Ovary (tissue), 7 donors: ENCODE measurements at regions not wholly inside any gene's neighbourhood (a gene's known extent, or its start where the extent isn't known, plus 50 kb on each side); places are given as distances from the start of the nearest gene placed in this dataset.
"Not testable (repeated sequence)": the region's sequence is repeated elsewhere in the genome, so short reads cannot be mapped to it uniquely, and the experiment has no call there.

Experiments
- DNase-seq, 5 donors: peaks; one replicate each; pipeline ENCODE4 v3.0.0-alpha.2; 2019 to 2020
- H3K27ac ChIP-seq, 2 donors: fragments of 200-600 bp; one replicate each; pipeline versions ENCODE4 v1.5.1 to v1.8.0; 2019 to 2022
- H3K27me3 ChIP-seq: fragments of 200-600 bp; one replicate; pipeline ENCODE4 v1.8.0; 2022
- H3K36me3 ChIP-seq: fragments of 200-600 bp; sonication (generic); one replicate; pipeline ENCODE4 v1.5.1; 2019
- H3K4me1 ChIP-seq: one replicate; pipeline ENCODE4 v1.8.1; 2013; ENCODE audit warnings: mild to moderate bottlenecking, moderate library complexity; ENCODE audit not compliant: insufficient read depth
- H3K4me3 ChIP-seq: fragments of 200-600 bp; sonication (generic); one replicate; pipeline ENCODE4 v1.5.1; 2017
- H3K9me3 ChIP-seq, 2 donors: fragments of 200-600 bp in 1 of 2; sonication (generic) in 1 of 2; one replicate each; pipeline versions ENCODE4 v1.5.1 to v1.8.1; 2013 to 2019; ENCODE audit warnings: mild to moderate bottlenecking in 1 of 2, moderate library complexity in 1 of 2
- EP300 ChIP-seq: sonication (generic); formaldehyde crosslinking; IDR thresholded peaks from one replicate; pipeline ENCODE4 v1.6.1; 2017; ENCODE audit warnings: antibody characterized with exemption
- POLR2A ChIP-seq: fragments of 450-650 bp; IDR thresholded peaks from one replicate; pipeline ENCODE4 v1.6.1; 2017; ENCODE audit warnings: antibody characterized with exemption, mild to moderate bottlenecking, moderate library complexity
- WGBS, 3 donors: extraction: QIAGEN DNeasy Blood & Tissue Kit in 1 of 3; methylation state at CpG; one replicate each; pipeline versions ENCODE4 v1.1.5 to v1.1.7; 2013 to 2017; 5-methylcytosine and 5-hydroxymethylcytosine counted together
- intact Hi-C, 4 donors: fragments of 100-400 bp; cut with DNase I; formaldehyde crosslinking; loops; one replicate each; pipeline versions ENCODE4 v1.11.0 to v1.15.1; 2022 to 2023
- TF ChIP-seq, protein P1 (sequence below), 3 donors: fragments of 450-650 bp in 2 of 3; fragments of 200-600 bp in 1 of 3; IDR thresholded peaks; one replicate each; pipeline versions ENCODE4 v1.5.1 to v1.8.0; 2016 to 2022; ENCODE audit warnings: antibody characterized with exemption in 3 of 3, mild to moderate bottlenecking in 1 of 3
- donor health status: DM: no; HTN: no; CAD: no; lungs with moderate emphysema.
- donor health status: DM: no; HTN: no; CAD: no.
- donor health status: Bipolar disorder and iron deficiency.
- donor health status: DM: no; HTN: no; CAD: no.
- donor health status: DM: yes; HTN: yes; CAD: no.

DNA sequence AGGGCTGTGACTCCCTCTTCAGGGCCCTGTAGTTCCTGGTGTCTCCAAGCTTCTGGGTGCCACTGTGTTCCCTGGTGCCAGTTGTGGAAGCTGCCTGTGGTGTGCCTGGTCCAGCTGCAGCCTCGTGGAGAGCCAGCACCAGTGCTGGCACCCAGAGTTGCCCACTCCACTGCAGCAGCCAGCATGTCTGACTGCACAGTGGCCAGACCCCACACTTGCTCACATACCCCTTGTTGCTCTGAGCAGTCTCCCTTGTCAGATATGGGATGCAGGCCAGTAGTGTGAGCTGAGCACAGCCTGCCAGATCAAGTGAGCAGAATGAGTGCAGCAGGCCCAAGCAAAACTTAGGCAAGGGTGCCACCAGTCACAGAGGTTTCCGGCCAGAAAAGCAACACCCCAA lies 108.6 kb downstream of the ZMAT1 start:
- DNase-seq: no peak
- H3K27ac ChIP-seq: no peak overlapping the region
- WGBS, 3 donors: 51 to 62% (median 58%) methylated on average over 2 of the region's 2 CpGs
- H3K4me1 ChIP-seq: no peaks in the 10 kb centered on the region
- H3K4me3 ChIP-seq: no peak overlapping the region
- intact Hi-C loops: no loop called here
- no peaks in the 10 kb centered on the region for H3K27me3 ChIP-seq
- TF ChIP-seq, protein P1, sequence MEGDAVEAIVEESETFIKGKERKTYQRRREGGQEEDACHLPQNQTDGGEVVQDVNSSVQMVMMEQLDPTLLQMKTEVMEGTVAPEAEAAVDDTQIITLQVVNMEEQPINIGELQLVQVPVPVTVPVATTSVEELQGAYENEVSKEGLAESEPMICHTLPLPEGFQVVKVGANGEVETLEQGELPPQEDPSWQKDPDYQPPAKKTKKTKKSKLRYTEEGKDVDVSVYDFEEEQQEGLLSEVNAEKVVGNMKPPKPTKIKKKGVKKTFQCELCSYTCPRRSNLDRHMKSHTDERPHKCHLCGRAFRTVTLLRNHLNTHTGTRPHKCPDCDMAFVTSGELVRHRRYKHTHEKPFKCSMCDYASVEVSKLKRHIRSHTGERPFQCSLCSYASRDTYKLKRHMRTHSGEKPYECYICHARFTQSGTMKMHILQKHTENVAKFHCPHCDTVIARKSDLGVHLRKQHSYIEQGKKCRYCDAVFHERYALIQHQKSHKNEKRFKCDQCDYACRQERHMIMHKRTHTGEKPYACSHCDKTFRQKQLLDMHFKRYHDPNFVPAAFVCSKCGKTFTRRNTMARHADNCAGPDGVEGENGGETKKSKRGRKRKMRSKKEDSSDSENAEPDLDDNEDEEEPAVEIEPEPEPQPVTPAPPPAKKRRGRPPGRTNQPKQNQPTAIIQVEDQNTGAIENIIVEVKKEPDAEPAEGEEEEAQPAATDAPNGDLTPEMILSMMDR (IDR thresholded peaks at IDR 0.05): no peak
- TF ChIP-seq EP300: no peak
- no peak for TF ChIP-seq POLR2A
- H3K9me3 ChIP-seq: no peaks in the 10 kb centered on the region
- H3K36me3 ChIP-seq: no peaks in the 10 kb centered on the region

DNA sequence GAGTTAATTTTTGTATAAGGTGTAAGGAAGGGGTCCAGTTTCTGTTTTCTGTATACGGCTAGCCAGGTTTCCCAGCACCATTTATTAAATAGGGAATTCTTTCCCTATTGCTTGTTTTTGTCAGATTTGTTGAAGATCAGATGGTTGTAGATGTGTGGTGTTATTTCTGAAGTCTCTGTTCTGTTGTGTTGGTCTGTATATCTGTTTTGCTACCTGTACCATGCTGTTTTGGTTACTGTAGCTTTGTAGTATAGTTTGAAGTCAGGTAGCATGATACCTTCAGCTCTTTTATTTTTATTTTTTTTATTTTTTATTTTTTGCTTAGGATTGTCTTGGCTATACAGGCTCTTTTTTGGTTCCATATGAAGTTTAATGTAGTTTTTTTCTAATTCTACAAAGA lies 114.1 kb downstream of the ZMAT1 start:
- H3K27ac ChIP-seq, intact Hi-C loops, DNase-seq, H3K9me3 ChIP-seq, H3K4me1 ChIP-seq, H3K4me3 ChIP-seq, H3K27me3 ChIP-seq, H3K36me3 ChIP-seq: not testable (repeated sequence)
- 91 to 96% (median 94%) methylated on average over 1 of the region's 1 CpG for WGBS, 3 donors

DNA sequence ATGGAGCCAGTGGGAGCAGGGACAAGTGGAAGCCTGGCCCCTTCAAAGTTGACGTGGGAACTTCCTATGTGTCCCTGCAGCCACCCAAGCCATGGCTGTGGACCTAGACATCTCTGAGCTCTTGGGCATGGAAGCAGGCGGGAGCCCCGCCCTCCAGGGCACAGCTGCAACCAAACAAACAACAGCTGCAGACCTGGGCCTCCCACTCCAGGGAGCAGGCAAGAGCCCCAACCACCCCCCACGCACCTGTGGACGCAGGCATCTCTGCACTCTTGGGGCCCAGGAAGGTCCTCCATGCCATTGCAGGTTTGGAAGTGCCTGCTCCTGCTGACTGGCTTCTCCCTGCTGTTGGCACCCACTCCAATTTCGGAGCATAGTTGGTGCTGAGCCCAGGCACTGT lies 118.6 kb downstream of the ZMAT1 start:
- Histone ChIP-seq H3K27ac (no peak overlapping the region), H3K36me3 (no peaks in the 10 kb centered on the region), H3K4me3 (no peak overlapping the region), H3K27me3 (no peaks in the 10 kb centered on the region), H3K4me1 (no peaks in the 10 kb centered on the region), H3K9me3 (no peaks in the 10 kb centered on the region)
- intact Hi-C loops: no loop called here
- TF ChIP-seq EP300 (no peak), POLR2A (no peak)
- TF ChIP-seq, protein P1 (IDR thresholded peaks at IDR 0.05): no peak
- WGBS, 3 donors: 71 to 80% (median 77%) methylated on average over 6 of the region's 6 CpGs
- no peak for DNase-seq

DNA sequence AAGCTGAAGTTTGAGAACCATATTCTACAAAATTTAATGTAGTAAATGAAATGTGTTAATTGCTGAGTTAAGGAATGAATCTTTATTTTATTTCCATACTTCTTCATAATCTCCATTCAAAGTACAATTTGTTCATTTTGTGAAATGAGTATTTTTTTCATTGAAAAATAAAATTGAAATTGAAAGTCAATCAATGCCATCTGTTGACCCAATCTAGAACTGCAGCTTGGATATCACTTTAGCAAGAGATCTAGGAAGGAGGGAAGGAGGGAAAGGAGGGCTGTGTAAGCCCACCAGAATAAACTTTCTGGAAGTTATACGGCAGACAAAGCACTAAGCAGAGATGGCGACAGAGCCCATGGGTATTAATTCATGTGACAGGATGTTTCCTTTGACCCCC lies 128.4 kb downstream of the ZMAT1 start:
- TF ChIP-seq POLR2A: no peak
- TF ChIP-seq, protein P1 (IDR thresholded peaks at IDR 0.05): peak in 1 of 3 donors; percentile 21
- no peaks in the 10 kb centered on the region for H3K36me3 ChIP-seq
- no peaks in the 10 kb centered on the region for H3K9me3 ChIP-seq
- WGBS, 3 donors: 23 to 30% (median 27%) methylated on average over 2 of the region's 2 CpGs
- H3K27me3 ChIP-seq: no peaks in the 10 kb centered on the region
- no peak overlapping the region for H3K27ac ChIP-seq
- DNase-seq: no peak
- no peak overlapping the region for H3K4me3 ChIP-seq
- H3K4me1 ChIP-seq: peaks cover 2% of the 10 kb centered on the region
- intact Hi-C loops: loop anchor here in 2 of 4 donors (5.0 to 10.0 kb wide), 2 partner anchors 209 to 391 kb away; no protein-coding TSS in a partner anchor

DNA sequence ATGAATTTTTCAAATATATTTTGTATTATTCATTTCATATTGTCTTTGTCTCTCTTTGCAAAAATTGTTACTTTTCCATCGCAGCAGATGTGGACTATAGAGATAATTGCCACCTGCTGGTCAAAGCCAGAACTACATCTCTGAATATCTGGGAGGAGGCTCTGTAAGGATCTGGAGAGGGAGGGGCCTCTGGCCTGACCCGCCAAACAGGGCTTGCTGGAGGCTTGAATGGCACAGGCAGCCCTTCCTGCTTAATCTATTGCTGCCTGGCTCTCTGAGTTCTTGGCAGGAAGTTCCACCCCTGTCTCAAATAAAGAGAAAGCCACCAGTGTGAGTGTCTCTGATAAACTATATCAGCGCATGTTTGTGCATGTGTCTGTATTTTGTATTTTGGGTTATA lies 132.4 kb downstream of the ZMAT1 start:
- intact Hi-C loops: loop anchor here in 2 of 4 donors (5.0 to 10.0 kb wide), 2 partner anchors 205 to 382 kb away; no protein-coding TSS in a partner anchor
- DNase-seq: peak; percentile 60 to 84 (median 73)
- H3K4me1 ChIP-seq: peaks cover 2% of the 10 kb centered on the region
- no peak overlapping the region for H3K27ac ChIP-seq
- TF ChIP-seq EP300: no peak
- TF ChIP-seq, protein P1 (IDR thresholded peaks at IDR 0.05): peak; percentile 54 to 64 (median 63)
- H3K4me3 ChIP-seq: no peak overlapping the region
- 10 to 19% (median 18%) methylated on average over 3 of the region's 3 CpGs for WGBS, 3 donors
- no peaks in the 10 kb centered on the region for H3K9me3 ChIP-seq
- no peaks in the 10 kb centered on the region for H3K27me3 ChIP-seq
- H3K36me3 ChIP-seq: no peaks in the 10 kb centered on the region
